MM.1S (cell line): ENCODE measurements at regions not wholly inside any gene's neighbourhood (a gene's known extent, or its start where the extent isn't known, plus 50 kb on each side); places are given as distances from the start of the nearest gene placed in this dataset.

Experiments used
- DNase-seq: peaks from one replicate; pipeline ENCODE4 v3.0.0-alpha.2; 2015
- H2AFZ ChIP-seq: fragments of 300-600 bp; sonication (generic); 2 replicates; pipeline ENCODE4 v1.6.0; 2016; ENCODE audit warnings: antibody characterized with exemption, low read length
- H3F3A ChIP-seq: fragments of 300-600 bp; sonication (generic); 2 replicates; pipeline ENCODE4 v1.6.1; 2016; ENCODE audit warnings: mild to moderate bottlenecking, antibody characterized with exemption, low read length, moderate library complexity, mixed read lengths; ENCODE audit not compliant: insufficient read depth
- H3K27ac ChIP-seq: fragments of 300-600 bp; sonication (generic); 2 replicates; pipeline ENCODE4 v1.5.1; 2016; ENCODE audit warnings: mild to moderate bottlenecking, low read length
- H3K27me3 ChIP-seq: fragments of 300-600 bp; sonication (generic); replicated peaks from 2 replicates; pipeline ENCODE4 v1.6.0; 2016; ENCODE audit warnings: low read length; ENCODE audit not compliant: insufficient read depth
- H3K36me3 ChIP-seq: fragments of 300-600 bp; sonication (generic); replicated peaks from 2 replicates; pipeline ENCODE4 v1.6.1; 2016; ENCODE audit warnings: mild to moderate bottlenecking, low read length, mixed read lengths; ENCODE audit not compliant: insufficient read depth
- H3K4me1 ChIP-seq: fragments of 300-600 bp; sonication (generic); 2 replicates; pipeline ENCODE4 v1.6.1; 2016; ENCODE audit warnings: low read length, mixed read lengths
- H3K4me2 ChIP-seq: fragments of 300-600 bp; sonication (generic); 2 replicates; pipeline ENCODE4 v1.6.0; 2016; ENCODE audit warnings: low read depth, low read length
- H3K4me3 ChIP-seq: fragments of 300-600 bp; sonication (generic); 2 replicates; pipeline ENCODE4 v1.5.1; 2016; ENCODE audit warnings: low read length, mixed read lengths
- H3K79me2 ChIP-seq: fragments of 300-600 bp; sonication (generic); 2 replicates; pipeline ENCODE4 v1.6.1; 2016; ENCODE audit warnings: mixed run types, low read length, mixed read lengths
- H3K9ac ChIP-seq: fragments of 300-600 bp; sonication (generic); 2 replicates; pipeline ENCODE4 v1.6.1; 2016; ENCODE audit warnings: low read length, mixed read lengths
- H3K9me2 ChIP-seq: fragments of 300-600 bp; sonication (generic); replicated peaks from 2 replicates; pipeline ENCODE4 v1.6.1; 2016; ENCODE audit warnings: mild to moderate bottlenecking, low read length, mixed read lengths; ENCODE audit not compliant: insufficient read depth
- H3K9me3 ChIP-seq: fragments of 300-600 bp; sonication (generic); replicated peaks from 2 replicates; pipeline ENCODE4 v1.6.1; 2016; ENCODE audit warnings: mild to moderate bottlenecking, low read length, mixed read lengths; ENCODE audit not compliant: insufficient read depth
- H4K20me1 ChIP-seq: fragments of 300-600 bp; sonication (generic); 2 replicates; pipeline ENCODE4 v1.6.1; 2016; ENCODE audit warnings: mild to moderate bottlenecking, low read length, moderate library complexity, mixed read lengths; ENCODE audit not compliant: insufficient read depth
- EZH2 ChIP-seq: fragments of 300-600 bp; sonication (generic); optimal IDR thresholded peaks from 2 replicates; pipeline ENCODE3; 2017; ENCODE audit warnings: low read depth, mild to moderate bottlenecking, antibody characterized with exemption, low read length, mixed read lengths
- EZH2phosphoT487 ChIP-seq: fragments of 300-600 bp; sonication (generic); IDR thresholded peaks from 2 replicates; pipeline ENCODE4 v1.6.1; 2018; ENCODE audit warnings: antibody characterized with exemption, low read length
- TF ChIP-seq, protein P1 (sequence below): fragments of 300-600 bp; sonication (generic); IDR thresholded peaks from 2 replicates; pipeline ENCODE4 v1.5.1; 2016; ENCODE audit warnings: antibody characterized with exemption, low read length, mixed read lengths

- Histone ChIP-seq H3K9me3 (no peaks in the 10 kb centered on the region), H3K4me2 (no peak overlapping the region), H3K4me1 (peaks cover 3% of the 10 kb centered on the region; the same call in 1 of the 2 replicates), H3K27ac (no peak overlapping the region), H3F3A (peaks cover 4% of the 10 kb centered on the region; the same call in 1 of the 2 replicates), H3K36me3 (peaks cover 7% of the 10 kb centered on the region), H2AFZ (no peak overlapping the region), H3K4me3 (no peak overlapping the region), H3K9ac (no peak overlapping the region), H3K79me2 (0 out of 2 replicates have a peak, but pooled peaks cover 3% of the 10 kb centered on the region), H3K27me3 (no peaks in the 10 kb centered on the region), H3K9me2 (no peaks in the 10 kb centered on the region), H4K20me1 (no peaks in the 10 kb centered on the region)
- TF ChIP-seq EZH2 = no peak
- TF ChIP-seq, protein P1, sequence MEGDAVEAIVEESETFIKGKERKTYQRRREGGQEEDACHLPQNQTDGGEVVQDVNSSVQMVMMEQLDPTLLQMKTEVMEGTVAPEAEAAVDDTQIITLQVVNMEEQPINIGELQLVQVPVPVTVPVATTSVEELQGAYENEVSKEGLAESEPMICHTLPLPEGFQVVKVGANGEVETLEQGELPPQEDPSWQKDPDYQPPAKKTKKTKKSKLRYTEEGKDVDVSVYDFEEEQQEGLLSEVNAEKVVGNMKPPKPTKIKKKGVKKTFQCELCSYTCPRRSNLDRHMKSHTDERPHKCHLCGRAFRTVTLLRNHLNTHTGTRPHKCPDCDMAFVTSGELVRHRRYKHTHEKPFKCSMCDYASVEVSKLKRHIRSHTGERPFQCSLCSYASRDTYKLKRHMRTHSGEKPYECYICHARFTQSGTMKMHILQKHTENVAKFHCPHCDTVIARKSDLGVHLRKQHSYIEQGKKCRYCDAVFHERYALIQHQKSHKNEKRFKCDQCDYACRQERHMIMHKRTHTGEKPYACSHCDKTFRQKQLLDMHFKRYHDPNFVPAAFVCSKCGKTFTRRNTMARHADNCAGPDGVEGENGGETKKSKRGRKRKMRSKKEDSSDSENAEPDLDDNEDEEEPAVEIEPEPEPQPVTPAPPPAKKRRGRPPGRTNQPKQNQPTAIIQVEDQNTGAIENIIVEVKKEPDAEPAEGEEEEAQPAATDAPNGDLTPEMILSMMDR = no peak
- no peak for TF ChIP-seq EZH2phosphoT487
- DNase-seq = no peak
Measured at GRCh38 chr1:219993554-219994433, 52.5 kb downstream of the EPRS1 start.

GRCh38 chr1:219991919-219992318, 54.4 kb downstream of the EPRS1 start:
- Histone ChIP-seq H3K27me3 (no peaks in the 10 kb centered on the region), H3F3A (peaks cover 12% of the 10 kb centered on the region; the same call in 1 of the 2 replicates), H2AFZ (no peak overlapping the region), H3K27ac (no peak overlapping the region), H3K9me3 (no peaks in the 10 kb centered on the region), H3K79me2 (0 out of 2 replicates have a peak, but pooled peaks cover 5% of the 10 kb centered on the region), H3K9ac (no peak overlapping the region), H4K20me1 (no peaks in the 10 kb centered on the region), H3K4me2 (no peak overlapping the region), H3K4me1 (peaks cover 12% of the 10 kb centered on the region), H3K36me3 (peaks cover 12% of the 10 kb centered on the region; the same call in 1 of the 2 replicates), H3K4me3 (no peak overlapping the region), H3K9me2 (no peaks in the 10 kb centered on the region)
- TF ChIP-seq, protein P1 = no peak
- TF ChIP-seq EZH2phosphoT487 (no peak), EZH2 (no peak)
- no peak for DNase-seq

DNA sequence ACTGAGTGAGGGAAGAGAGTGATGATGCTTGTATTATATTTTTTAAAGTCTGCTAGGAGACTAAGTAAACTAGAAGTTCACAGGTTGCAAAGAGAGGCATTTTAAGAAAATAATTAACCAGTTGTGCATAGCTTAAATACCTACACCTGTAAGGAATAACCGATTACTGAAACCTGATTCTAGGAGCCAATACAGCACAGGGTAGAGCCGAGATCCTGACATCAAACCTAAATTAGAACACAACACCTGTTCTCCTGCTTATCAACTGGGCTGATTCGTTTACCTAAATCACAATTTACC, 54.8 kb downstream of the EPRS1 start:
- Histone ChIP-seq H3K79me2 (0 out of 2 replicates have a peak, but pooled peaks cover 6% of the 10 kb centered on the region), H3K27ac (no peak overlapping the region), H2AFZ (no peak overlapping the region), H3K9ac (no peak overlapping the region), H3K36me3 (peaks cover 12% of the 10 kb centered on the region), H3K9me3 (no peaks in the 10 kb centered on the region), H3K4me2 (no peak overlapping the region), H3K9me2 (no peaks in the 10 kb centered on the region), H3K4me3 (no peak overlapping the region), H4K20me1 (no peaks in the 10 kb centered on the region), H3F3A (peaks cover 12% of the 10 kb centered on the region; the same call in 1 of the 2 replicates), H3K27me3 (no peaks in the 10 kb centered on the region), H3K4me1 (peaks cover 12% of the 10 kb centered on the region)
- TF ChIP-seq, protein P1 = no peak
- TF ChIP-seq EZH2 (no peak), EZH2phosphoT487 (no peak)
- DNase-seq = no peak
